ENCODE measurements at regions not wholly inside any gene's neighbourhood (a gene's known extent, or its start where the extent isn't known, plus 50 kb on each side); places are given as distances from the start of the nearest gene placed in this dataset.

DNA sequence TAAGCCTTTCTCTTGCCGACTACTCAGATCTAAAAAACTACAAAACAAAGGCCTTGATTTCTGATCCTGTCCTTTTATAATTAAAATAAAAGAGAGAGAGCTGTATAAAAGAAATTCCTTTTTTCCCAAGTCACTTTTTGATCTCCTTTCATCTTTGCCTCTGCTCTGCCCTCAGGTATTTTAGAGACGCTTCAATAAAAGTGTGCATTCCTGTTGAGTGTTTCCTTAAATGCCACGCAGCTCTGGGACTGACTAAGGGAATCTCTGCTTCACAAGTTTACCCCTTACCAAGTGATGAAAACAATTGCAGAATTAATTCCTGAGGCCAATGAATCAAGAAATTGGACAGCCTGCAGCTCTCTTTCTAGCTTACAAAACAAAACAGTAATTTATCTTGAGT is 1109.8 kb downstream of the TMTC2 start:
- Mint-ChIP-seq H3K4me3 (no peak overlapping the region), H3K9me3 (no peaks in the 10 kb centered on the region), H3K4me1 (ENCODE audit: low read depth) (no peaks in the 10 kb centered on the region), H3K27me3 (no peaks in the 10 kb centered on the region), H3K27ac (no peak overlapping the region), H3K36me3 (ENCODE audit: low read depth) (no peaks in the 10 kb centered on the region)
- DNase-seq (no peak), ATAC-seq (ENCODE audit: poor library complexity) (no peak)
- intact Hi-C loops (cut with DNase I, micrococcal nuclease) = no loop called here
- H3K36me3 ChIP-seq (ENCODE audit: insufficient read depth, low read length) = no peaks in the 10 kb centered on the region
- no peaks in the 10 kb centered on the region for H3K27me3 ChIP-seq (ENCODE audit: control insufficient read depth in 1 of 2, insufficient read depth in 2 of 2, low read length in 2 of 2)
- no peaks in the 10 kb centered on the region for H3K4me1 ChIP-seq (ENCODE audit: insufficient read depth, low read length)
- CTCF ChIA-PET = no interaction called here
- H3K4me3 ChIP-seq (ENCODE audit: low read length) = no peak overlapping the region
- TF ChIP-seq, protein P1, sequence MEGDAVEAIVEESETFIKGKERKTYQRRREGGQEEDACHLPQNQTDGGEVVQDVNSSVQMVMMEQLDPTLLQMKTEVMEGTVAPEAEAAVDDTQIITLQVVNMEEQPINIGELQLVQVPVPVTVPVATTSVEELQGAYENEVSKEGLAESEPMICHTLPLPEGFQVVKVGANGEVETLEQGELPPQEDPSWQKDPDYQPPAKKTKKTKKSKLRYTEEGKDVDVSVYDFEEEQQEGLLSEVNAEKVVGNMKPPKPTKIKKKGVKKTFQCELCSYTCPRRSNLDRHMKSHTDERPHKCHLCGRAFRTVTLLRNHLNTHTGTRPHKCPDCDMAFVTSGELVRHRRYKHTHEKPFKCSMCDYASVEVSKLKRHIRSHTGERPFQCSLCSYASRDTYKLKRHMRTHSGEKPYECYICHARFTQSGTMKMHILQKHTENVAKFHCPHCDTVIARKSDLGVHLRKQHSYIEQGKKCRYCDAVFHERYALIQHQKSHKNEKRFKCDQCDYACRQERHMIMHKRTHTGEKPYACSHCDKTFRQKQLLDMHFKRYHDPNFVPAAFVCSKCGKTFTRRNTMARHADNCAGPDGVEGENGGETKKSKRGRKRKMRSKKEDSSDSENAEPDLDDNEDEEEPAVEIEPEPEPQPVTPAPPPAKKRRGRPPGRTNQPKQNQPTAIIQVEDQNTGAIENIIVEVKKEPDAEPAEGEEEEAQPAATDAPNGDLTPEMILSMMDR (IDR thresholded peaks at IDR 0.05) = no peak
- no peaks in the 10 kb centered on the region for H3K9me3 ChIP-seq (ENCODE audit: control insufficient read depth in 1 of 2, insufficient read depth in 1 of 2, low read length in 2 of 2)
- H3K27ac ChIP-seq (ENCODE audit: low read depth in 1 of 2, low read length in 2 of 2) = no peak overlapping the region
- POLR2A ChIA-PET = no interaction called here

GRCh38 chr12:83793616-83794015 is 1106.9 kb downstream of the TMTC2 start:
- no peak overlapping the region for H3K27ac Mint-ChIP-seq
- no peaks in the 10 kb centered on the region for H3K9me3 Mint-ChIP-seq
- intact Hi-C loops (cut with DNase I, micrococcal nuclease) = no loop called here
- no peaks in the 10 kb centered on the region for H3K4me1 Mint-ChIP-seq (ENCODE audit: low read depth)
- TF ChIP-seq, protein P1 (IDR thresholded peaks at IDR 0.05) = no peak
- ChIA-PET POLR2A (no interaction called here), CTCF (no interaction called here)
- no peak overlapping the region for H3K27ac ChIP-seq (ENCODE audit: low read depth in 1 of 2, low read length in 2 of 2)
- no peaks in the 10 kb centered on the region for H3K36me3 Mint-ChIP-seq (ENCODE audit: low read depth)
- H3K9me3 ChIP-seq (ENCODE audit: control insufficient read depth in 1 of 2, insufficient read depth in 1 of 2, low read length in 2 of 2) = no peaks in the 10 kb centered on the region
- H3K4me3 Mint-ChIP-seq = no peak overlapping the region
- no peaks in the 10 kb centered on the region for H3K36me3 ChIP-seq (ENCODE audit: insufficient read depth, low read length)
- H3K27me3 ChIP-seq (ENCODE audit: control insufficient read depth in 1 of 2, insufficient read depth in 2 of 2, low read length in 2 of 2) = no peaks in the 10 kb centered on the region
- no peaks in the 10 kb centered on the region for H3K27me3 Mint-ChIP-seq
- DNase-seq (no peak), ATAC-seq (ENCODE audit: poor library complexity) (no peak)
- no peaks in the 10 kb centered on the region for H3K4me1 ChIP-seq (ENCODE audit: insufficient read depth, low read length)
- H3K4me3 ChIP-seq (ENCODE audit: low read length) = no peak overlapping the region

GRCh38 chr12:83784298-83784890 is 1097.7 kb downstream of the TMTC2 start:
- no peaks in the 10 kb centered on the region for H3K36me3 ChIP-seq (ENCODE audit: insufficient read depth, low read length)
- TF ChIP-seq, protein P1 (IDR thresholded peaks at IDR 0.05) = no peak
- no peaks in the 10 kb centered on the region for H3K9me3 Mint-ChIP-seq
- intact Hi-C loops (cut with DNase I, micrococcal nuclease) = no loop called here
- H3K4me1 Mint-ChIP-seq (ENCODE audit: low read depth) = no peaks in the 10 kb centered on the region
- no peak for DNase-seq
- ChIA-PET POLR2A (no interaction called here), CTCF (no interaction called here)
- no peaks in the 10 kb centered on the region for H3K27me3 Mint-ChIP-seq
- H3K4me1 ChIP-seq (ENCODE audit: insufficient read depth, low read length) = no peaks in the 10 kb centered on the region
- no peak overlapping the region for H3K27ac Mint-ChIP-seq
- ATAC-seq (ENCODE audit: poor library complexity) = no peak
- H3K4me3 ChIP-seq (ENCODE audit: low read length) = no peak overlapping the region
- no peak overlapping the region for H3K27ac ChIP-seq (ENCODE audit: low read depth in 1 of 2, low read length in 2 of 2)
- no peaks in the 10 kb centered on the region for H3K27me3 ChIP-seq (ENCODE audit: control insufficient read depth in 1 of 2, insufficient read depth in 2 of 2, low read length in 2 of 2)
- no peaks in the 10 kb centered on the region for H3K9me3 ChIP-seq (ENCODE audit: control insufficient read depth in 1 of 2, insufficient read depth in 1 of 2, low read length in 2 of 2)
- no peak overlapping the region for H3K4me3 Mint-ChIP-seq
- no peaks in the 10 kb centered on the region for H3K36me3 Mint-ChIP-seq (ENCODE audit: low read depth)

All from CD4-positive, alpha-beta T cell (primary cell).